ENCODE measurements at regions not wholly inside any gene's neighbourhood (a gene's known extent, or its start where the extent isn't known, plus 50 kb on each side); places are given as distances from the start of the nearest gene placed in this dataset.

- Histone ChIP-seq H3K4me3 (ENCODE audit: low read depth, low read length) (no peak overlapping the region), H3K27me3 (replicated peaks; ENCODE audit: control insufficient read depth, insufficient read depth, low read length) (no peaks in the 10 kb centered on the region), H3K4me1 (0 out of 2 replicates have a peak, but pooled peaks cover 4% of the 10 kb centered on the region), H3K9me3 (no peaks in the 10 kb centered on the region), H3K36me3 (ENCODE audit: control insufficient read depth, insufficient read depth, low read length) (no peaks in the 10 kb centered on the region)
- H3K27ac Mint-ChIP-seq (ENCODE audit: unreplicated experiment) = no peak overlapping the region
- BruUV-seq (replicated peaks) = no TSS peak
- H3K4me3 Mint-ChIP-seq (ENCODE audit: unreplicated experiment) = no peak overlapping the region
- no peak for DNase-seq
- no peaks in the 10 kb centered on the region for H3K36me3 Mint-ChIP-seq (ENCODE audit: insufficient read depth, unreplicated experiment)
- CTCF ChIA-PET = no interaction called here
- TF ChIP-seq CTCF (IDR thresholded peaks at IDR 0.05; ENCODE audit: insufficient read depth in 1 of 2, low read depth in 1 of 2, low read length in 1 of 2, severe bottlenecking in 1 of 2, unreplicated experiment in 1 of 2) = no peak
- POLR2A ChIA-PET = no interaction called here
- H3K9me3 Mint-ChIP-seq (ENCODE audit: unreplicated experiment) = no peaks in the 10 kb centered on the region
- H3K4me1 Mint-ChIP-seq (ENCODE audit: low read depth, unreplicated experiment) = no peaks in the 10 kb centered on the region
- intact Hi-C loops (cut with micrococcal nuclease; ENCODE audit: unreplicated experiment) = no loop called here
- no peaks in the 10 kb centered on the region for H3K27me3 Mint-ChIP-seq (ENCODE audit: insufficient read depth, unreplicated experiment)
Measured at GRCh38 chr15:35827911-35828310, 281.9 kb upstream of the DPH6 start.

DNA sequence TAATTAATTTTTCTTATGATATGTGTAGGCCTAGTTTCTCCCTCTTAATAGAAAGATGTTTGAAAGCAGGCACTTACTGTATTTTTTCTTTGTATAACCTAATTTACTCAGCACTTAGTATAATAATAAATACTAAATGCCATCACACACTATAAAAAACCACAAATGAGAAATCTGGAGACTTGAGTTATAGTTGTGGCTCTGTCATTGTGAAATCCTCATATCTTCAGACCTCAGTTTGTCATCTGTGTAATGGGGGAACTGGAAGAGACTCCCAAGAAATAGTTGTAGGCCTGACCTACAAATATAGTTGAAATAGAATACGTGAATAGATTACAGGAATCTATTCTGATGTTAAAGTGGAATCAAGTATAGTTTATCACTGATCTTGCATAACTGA lies 287.6 kb upstream of the DPH6 start:
- no peaks in the 10 kb centered on the region for H3K27me3 ChIP-seq (replicated peaks; ENCODE audit: control insufficient read depth, insufficient read depth, low read length)
- no peak overlapping the region for H3K4me3 Mint-ChIP-seq (ENCODE audit: unreplicated experiment)
- H3K27me3 Mint-ChIP-seq (ENCODE audit: insufficient read depth, unreplicated experiment) = no peaks in the 10 kb centered on the region
- DNase-seq = no peak
- ChIA-PET POLR2A (no interaction called here), CTCF (no interaction called here)
- H3K36me3 ChIP-seq (ENCODE audit: control insufficient read depth, insufficient read depth, low read length) = no peaks in the 10 kb centered on the region
- no peaks in the 10 kb centered on the region for H3K36me3 Mint-ChIP-seq (ENCODE audit: insufficient read depth, unreplicated experiment)
- no peak for TF ChIP-seq CTCF (IDR thresholded peaks at IDR 0.05; ENCODE audit: insufficient read depth in 1 of 2, low read depth in 1 of 2, low read length in 1 of 2, severe bottlenecking in 1 of 2, unreplicated experiment in 1 of 2)
- intact Hi-C loops (cut with micrococcal nuclease; ENCODE audit: unreplicated experiment) = no loop called here
- no peaks in the 10 kb centered on the region for H3K4me1 Mint-ChIP-seq (ENCODE audit: low read depth, unreplicated experiment)
- H3K9me3 ChIP-seq = no peaks in the 10 kb centered on the region
- H3K4me3 ChIP-seq (ENCODE audit: low read depth, low read length) = no peak overlapping the region
- no peaks in the 10 kb centered on the region for H3K9me3 Mint-ChIP-seq (ENCODE audit: unreplicated experiment)
- no peaks in the 10 kb centered on the region for H3K4me1 ChIP-seq
- no peak overlapping the region for H3K27ac Mint-ChIP-seq (ENCODE audit: unreplicated experiment)
- no TSS peak for BruUV-seq (replicated peaks)

GRCh38 chr15:35834216-35834830 lies 288.4 kb upstream of the DPH6 start:
- no peak for TF ChIP-seq CTCF (IDR thresholded peaks at IDR 0.05; ENCODE audit: insufficient read depth in 1 of 2, low read depth in 1 of 2, low read length in 1 of 2, severe bottlenecking in 1 of 2, unreplicated experiment in 1 of 2)
- Mint-ChIP-seq H3K4me3 (ENCODE audit: unreplicated experiment) (no peak overlapping the region), H3K27me3 (ENCODE audit: insufficient read depth, unreplicated experiment) (no peaks in the 10 kb centered on the region), H3K27ac (ENCODE audit: unreplicated experiment) (no peak overlapping the region), H3K4me1 (ENCODE audit: low read depth, unreplicated experiment) (no peaks in the 10 kb centered on the region), H3K9me3 (ENCODE audit: unreplicated experiment) (no peaks in the 10 kb centered on the region), H3K36me3 (ENCODE audit: insufficient read depth, unreplicated experiment) (no peaks in the 10 kb centered on the region)
- H3K36me3 ChIP-seq (ENCODE audit: control insufficient read depth, insufficient read depth, low read length) = no peaks in the 10 kb centered on the region
- no peaks in the 10 kb centered on the region for H3K27me3 ChIP-seq (replicated peaks; ENCODE audit: control insufficient read depth, insufficient read depth, low read length)
- no peaks in the 10 kb centered on the region for H3K9me3 ChIP-seq
- no peaks in the 10 kb centered on the region for H3K4me1 ChIP-seq
- no TSS peak for BruUV-seq (replicated peaks)
- ChIA-PET POLR2A (no interaction called here), CTCF (no interaction called here)
- no peak overlapping the region for H3K4me3 ChIP-seq (ENCODE audit: low read depth, low read length)
- no peak for DNase-seq
- intact Hi-C loops (cut with micrococcal nuclease; ENCODE audit: unreplicated experiment) = no loop called here

Data from Caco-2 (cell line).